ENCODE measurements at regions not wholly inside any gene's neighbourhood (a gene's known extent, or its start where the extent isn't known, plus 50 kb on each side); places are given as distances from the start of the nearest gene placed in this dataset.

- H4K20me1 ChIP-seq (replicated peaks in 1 of 2; ENCODE audit: control insufficient read depth in 1 of 2, insufficient read depth in 2 of 2, low read length in 2 of 2) = no peaks in the 10 kb centered on the region
- no peak overlapping the region for H2BK20ac ChIP-seq (ENCODE audit: low read length)
- no peak overlapping the region for H3K56ac ChIP-seq (replicated peaks; ENCODE audit: insufficient read length, low read depth, low read length)
- H3K9me3 ChIP-seq (ENCODE audit: insufficient read depth in 2 of 2, low read depth in 1 of 2, low read length in 1 of 2) = peaks cover 5 to 8% of the 10 kb centered on the region in 2 experiments; a peak in 2 of 4 replicates
- FAIRE-seq = no peak
- no peak overlapping the region for H3K4me2 ChIP-seq (ENCODE audit: insufficient read depth in 1 of 2, low read depth in 2 of 2, low read length in 2 of 2)
- H3K79me2 ChIP-seq (ENCODE audit: control insufficient read depth in 1 of 2, insufficient read depth in 2 of 2, low read length in 2 of 2) = no peaks in the 10 kb centered on the region
- no peak overlapping the region for H2BK15ac ChIP-seq (ENCODE audit: low read length)
- H3K79me1 ChIP-seq (ENCODE audit: low read depth, low read length) = no peaks in the 10 kb centered on the region
- DNase-seq (ENCODE audit: low read depth in 1 of 2, low spot score in 2 of 2) = no peak
- no peak overlapping the region for H4K5ac ChIP-seq (ENCODE audit: insufficient read length, low read depth, low read length)
- no peak overlapping the region for H3K18ac ChIP-seq (ENCODE audit: extremely low read depth, low read length)
- no peak overlapping the region for H3K9ac ChIP-seq (replicated peaks in 1 of 4; ENCODE audit: extremely low read depth in 1 of 4, low read depth in 3 of 4, low read length in 3 of 4)
- no peak overlapping the region for H4K8ac ChIP-seq (ENCODE audit: extremely low read depth, insufficient read depth, low read length)
- no peaks in the 10 kb centered on the region for H3K27me3 ChIP-seq (replicated peaks in 1 of 4; ENCODE audit: control insufficient read depth in 3 of 4, extremely low read depth in 1 of 4, insufficient read depth in 3 of 4, low read length in 3 of 4)
- H3K23ac ChIP-seq (ENCODE audit: insufficient read length) = no peak overlapping the region
- no peak overlapping the region for H2BK120ac ChIP-seq (replicated peaks; ENCODE audit: low read depth, low read length)
- no peaks in the 10 kb centered on the region; a peak in 2 of 8 replicates for H3K36me3 ChIP-seq (ENCODE audit: control insufficient read depth in 2 of 4, insufficient read depth in 4 of 4, low read length in 3 of 4)
- H3K4me1 ChIP-seq (replicated peaks in 1 of 4; ENCODE audit: control insufficient read depth in 3 of 4, insufficient read depth in 4 of 4, low read length in 3 of 4) = no peaks in the 10 kb centered on the region; a peak in 1 of 7 replicates
- no peak overlapping the region for H4K91ac ChIP-seq (replicated peaks; ENCODE audit: insufficient read length, low read length)
- no peak overlapping the region for H3K27ac ChIP-seq (ENCODE audit: low read depth, low read length)
- H2BK5ac ChIP-seq (ENCODE audit: low read depth, low read length) = no peak overlapping the region
- no peak overlapping the region for H3K14ac ChIP-seq (ENCODE audit: insufficient read length)
- POLR2A ChIA-PET (ENCODE audit: partially characterized antibody) = no interaction called here
- no peak overlapping the region for H2AK5ac ChIP-seq (ENCODE audit: low read depth, low read length)
- no peak overlapping the region for H2AFZ ChIP-seq (ENCODE audit: low read length)
- no peak overlapping the region for H3K4ac ChIP-seq (replicated peaks; ENCODE audit: insufficient read length, low read depth, low read length)
- 100% methylated on average over 1 of the region's 1 CpG; no CpG with 5 or more reads in 1 of the 2 experiments for WGBS, 2 experiments (ENCODE audit: extremely low coverage in 1 of 2, insufficient coverage in 1 of 2, insufficient read length in 1 of 2, insufficient replicate concordance in 2 of 2, low coverage in 1 of 2, low lambda C conversion rate in 2 of 2, missing lambda C conversion rate in 1 of 2)
- no peak overlapping the region for H2BK12ac ChIP-seq (ENCODE audit: low read depth, low read length)
- CTCF ChIA-PET (ENCODE audit: partially characterized antibody) = no interaction called here
- H3K4me3 ChIP-seq (ENCODE audit: extremely low read depth in 1 of 4, insufficient read depth in 2 of 4, low read depth in 3 of 4, low read length in 4 of 4) = no peak overlapping the region
- H3K23me2 ChIP-seq (ENCODE audit: low read depth, low read length) = no peaks in the 10 kb centered on the region
- TF ChIP-seq RXRA (IDR thresholded peaks at IDR 0.05; ENCODE audit: insufficient read depth, low read depth, low read length) = no peak
- TF ChIP-seq SIRT6 (IDR thresholded peaks at IDR 0.05; ENCODE audit: low read length) = no peak
- no peak for TF ChIP-seq SUZ12 (IDR thresholded peaks at IDR 0.05; ENCODE audit: low read length)
- no peak for TF ChIP-seq RNF2 (IDR thresholded peaks at IDR 0.05; ENCODE audit: borderline replicate concordance, low read depth, low read length, missing control alignments, poor library complexity, severe bottlenecking)
- TF ChIP-seq POLR2AphosphoS5 (IDR thresholded peaks at IDR 0.05; ENCODE audit: low read depth, low read length) = no peak
- no peak for TF ChIP-seq CEBPB (IDR thresholded peaks at IDR 0.05; ENCODE audit: low read depth, low read length)
- TF ChIP-seq CTBP2 (IDR thresholded peaks at IDR 0.05; ENCODE audit: borderline replicate concordance, insufficient read depth, insufficient read length, low read length) = no peak
- no peak for TF ChIP-seq CTCF (IDR thresholded peaks at IDR 0.05; ENCODE audit: control extremely low read depth in 1 of 3, insufficient read depth in 1 of 3, low read depth in 1 of 3, low read length in 3 of 3)
- TF ChIP-seq NANOG (IDR thresholded peaks at IDR 0.05; ENCODE audit: insufficient read depth, low read depth, low read length, poor library complexity, severe bottlenecking) = no peak
- TF ChIP-seq SIX5 (IDR thresholded peaks at IDR 0.05; ENCODE audit: low read depth, low read length) = no peak
- TF ChIP-seq POU5F1 (IDR thresholded peaks at IDR 0.05; ENCODE audit: low read depth, low read length) = no peak
- no peak for TF ChIP-seq MAFK (IDR thresholded peaks at IDR 0.05; ENCODE audit: low read depth, low read length)
Observed at GRCh38 chr4:167811958-167812357, 280.4 kb upstream of the ANXA10 start.
